ENCODE measurements at regions not wholly inside any gene's neighbourhood (a gene's known extent, or its start where the extent isn't known, plus 50 kb on each side); places are given as distances from the start of the nearest gene placed in this dataset.

DNA sequence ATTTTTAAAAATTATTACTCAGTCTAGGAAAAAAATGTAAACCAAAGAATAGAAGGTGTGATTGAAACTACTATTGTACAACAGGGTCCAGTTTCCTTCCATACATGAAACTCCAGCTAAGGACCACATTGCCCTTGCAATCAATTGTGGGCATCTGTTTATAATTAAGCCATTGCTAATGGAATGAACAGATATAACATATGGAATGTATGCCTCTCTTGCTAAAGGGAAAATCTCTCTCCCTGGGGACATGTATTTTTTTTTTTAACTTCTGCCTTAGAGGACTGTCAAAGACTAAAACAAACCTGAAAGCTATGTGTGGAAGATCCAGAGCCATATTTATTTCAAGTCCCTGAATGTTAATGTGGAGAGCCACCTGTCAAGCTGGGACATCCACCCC, 336.8 kb upstream of the MANEA start:
- H3K27me3 ChIP-seq (ENCODE audit: insufficient read depth, poor library complexity, severe bottlenecking), result peaks cover 5% of the 10 kb centered on the region
- peaks cover 17% of the 10 kb centered on the region for H3K4me1 ChIP-seq (ENCODE audit: insufficient read depth, poor library complexity, severe bottlenecking)
- TF ChIP-seq, protein P1, sequence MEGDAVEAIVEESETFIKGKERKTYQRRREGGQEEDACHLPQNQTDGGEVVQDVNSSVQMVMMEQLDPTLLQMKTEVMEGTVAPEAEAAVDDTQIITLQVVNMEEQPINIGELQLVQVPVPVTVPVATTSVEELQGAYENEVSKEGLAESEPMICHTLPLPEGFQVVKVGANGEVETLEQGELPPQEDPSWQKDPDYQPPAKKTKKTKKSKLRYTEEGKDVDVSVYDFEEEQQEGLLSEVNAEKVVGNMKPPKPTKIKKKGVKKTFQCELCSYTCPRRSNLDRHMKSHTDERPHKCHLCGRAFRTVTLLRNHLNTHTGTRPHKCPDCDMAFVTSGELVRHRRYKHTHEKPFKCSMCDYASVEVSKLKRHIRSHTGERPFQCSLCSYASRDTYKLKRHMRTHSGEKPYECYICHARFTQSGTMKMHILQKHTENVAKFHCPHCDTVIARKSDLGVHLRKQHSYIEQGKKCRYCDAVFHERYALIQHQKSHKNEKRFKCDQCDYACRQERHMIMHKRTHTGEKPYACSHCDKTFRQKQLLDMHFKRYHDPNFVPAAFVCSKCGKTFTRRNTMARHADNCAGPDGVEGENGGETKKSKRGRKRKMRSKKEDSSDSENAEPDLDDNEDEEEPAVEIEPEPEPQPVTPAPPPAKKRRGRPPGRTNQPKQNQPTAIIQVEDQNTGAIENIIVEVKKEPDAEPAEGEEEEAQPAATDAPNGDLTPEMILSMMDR (IDR thresholded peaks at IDR 0.05; ENCODE audit: poor library complexity, severe bottlenecking), result no peak
- no peaks in the 10 kb centered on the region for H3K36me3 ChIP-seq (ENCODE audit: low read depth)
- H3K4me3 ChIP-seq (ENCODE audit: severe bottlenecking), result no peak overlapping the region
- no peak overlapping the region for H3K27ac ChIP-seq (ENCODE audit: poor library complexity, severe bottlenecking)
- DNase-seq (ENCODE audit: low spot score) (no peak), ATAC-seq (ENCODE audit: low read depth) (no peak)
- H3K9me3 ChIP-seq (ENCODE audit: severe bottlenecking), result no peaks in the 10 kb centered on the region

DNA sequence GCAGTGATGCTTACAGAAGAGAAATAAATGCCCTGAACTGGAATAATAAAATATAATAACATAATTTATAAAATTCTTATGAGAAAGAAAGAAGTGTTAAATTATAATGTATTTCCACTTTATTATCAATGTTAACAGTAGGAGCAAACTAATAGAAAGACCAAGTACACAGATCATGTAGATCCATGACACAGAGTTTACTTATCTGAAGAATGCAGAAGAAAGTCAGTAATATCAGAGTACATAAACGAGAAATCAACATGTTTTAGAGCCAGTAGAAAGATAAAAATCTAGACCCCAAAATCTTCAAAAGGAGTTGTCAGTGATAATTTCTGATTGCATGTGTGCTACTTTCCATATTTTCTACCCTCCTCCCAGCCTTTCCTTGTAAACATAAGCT, 334.8 kb upstream of the MANEA start:
- TF ChIP-seq, protein P1 (IDR thresholded peaks at IDR 0.05; ENCODE audit: poor library complexity, severe bottlenecking), result no peak
- peaks cover 17% of the 10 kb centered on the region for H3K4me1 ChIP-seq (ENCODE audit: insufficient read depth, poor library complexity, severe bottlenecking)
- no peaks in the 10 kb centered on the region for H3K9me3 ChIP-seq (ENCODE audit: severe bottlenecking)
- H3K36me3 ChIP-seq (ENCODE audit: low read depth), result no peaks in the 10 kb centered on the region
- ATAC-seq (ENCODE audit: low read depth) (no peak), DNase-seq (ENCODE audit: low spot score) (no peak)
- no peaks in the 10 kb centered on the region for H3K27me3 ChIP-seq (ENCODE audit: insufficient read depth, poor library complexity, severe bottlenecking)
- H3K4me3 ChIP-seq (ENCODE audit: severe bottlenecking), result no peak overlapping the region
- no peak overlapping the region for H3K27ac ChIP-seq (ENCODE audit: poor library complexity, severe bottlenecking)

DNA sequence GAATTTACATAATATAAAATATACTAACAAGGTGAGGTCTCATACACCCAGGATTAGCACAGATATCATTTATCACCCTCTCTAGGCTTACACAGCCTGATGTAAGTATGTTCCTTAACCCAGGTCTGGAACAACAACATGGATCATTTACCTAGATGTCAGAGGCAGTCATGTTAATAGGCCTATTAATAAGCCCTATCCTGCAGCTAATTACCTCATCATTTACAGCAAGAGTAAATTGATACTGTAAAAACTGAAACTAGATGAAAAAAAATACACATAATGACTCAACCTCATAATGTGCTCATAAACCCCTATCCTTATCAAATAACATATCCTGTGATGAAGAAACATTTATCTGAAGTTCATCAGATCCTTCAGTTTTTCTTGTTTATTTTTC, 334.3 kb upstream of the MANEA start:
- DNase-seq (ENCODE audit: low spot score) (no peak), ATAC-seq (ENCODE audit: low read depth) (peak; percentile 46)
- Histone ChIP-seq H3K9me3 (ENCODE audit: severe bottlenecking) (no peaks in the 10 kb centered on the region), H3K27me3 (ENCODE audit: insufficient read depth, poor library complexity, severe bottlenecking) (no peaks in the 10 kb centered on the region), H3K4me1 (ENCODE audit: insufficient read depth, poor library complexity, severe bottlenecking) (peaks cover 17% of the 10 kb centered on the region), H3K4me3 (ENCODE audit: severe bottlenecking) (no peak overlapping the region), H3K27ac (ENCODE audit: poor library complexity, severe bottlenecking) (no peak overlapping the region), H3K36me3 (ENCODE audit: low read depth) (no peaks in the 10 kb centered on the region)
- TF ChIP-seq, protein P1 (IDR thresholded peaks at IDR 0.05; ENCODE audit: poor library complexity, severe bottlenecking), result no peak

DNA sequence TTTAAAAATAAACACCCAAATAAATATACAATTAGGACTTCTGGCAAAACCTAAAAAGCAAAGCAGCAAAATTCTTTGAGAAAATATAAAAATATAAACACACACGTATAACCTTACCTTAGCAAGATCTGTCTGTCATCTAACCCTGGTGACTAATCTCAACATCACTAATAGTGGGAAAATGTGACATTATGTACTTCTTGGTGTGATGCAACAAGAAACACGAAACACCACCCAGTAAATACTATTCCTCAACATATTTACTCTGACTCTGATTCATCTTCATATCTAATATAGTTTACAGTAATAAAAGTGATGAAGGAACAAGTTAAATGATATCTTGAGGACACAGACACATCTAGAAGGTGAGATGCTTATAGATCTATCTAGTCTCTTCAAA, 332.6 kb upstream of the MANEA start:
- Histone ChIP-seq H3K27me3 (ENCODE audit: insufficient read depth, poor library complexity, severe bottlenecking) (no peaks in the 10 kb centered on the region), H3K9me3 (ENCODE audit: severe bottlenecking) (no peaks in the 10 kb centered on the region), H3K36me3 (ENCODE audit: low read depth) (no peaks in the 10 kb centered on the region), H3K4me3 (ENCODE audit: severe bottlenecking) (no peak overlapping the region), H3K27ac (ENCODE audit: poor library complexity, severe bottlenecking) (no peak overlapping the region), H3K4me1 (ENCODE audit: insufficient read depth, poor library complexity, severe bottlenecking) (peaks cover 25% of the 10 kb centered on the region)
- TF ChIP-seq, protein P1 (IDR thresholded peaks at IDR 0.05; ENCODE audit: poor library complexity, severe bottlenecking), result no peak
- ATAC-seq (ENCODE audit: low read depth) (peak; percentile 72), DNase-seq (ENCODE audit: low spot score) (no peak)

DNA sequence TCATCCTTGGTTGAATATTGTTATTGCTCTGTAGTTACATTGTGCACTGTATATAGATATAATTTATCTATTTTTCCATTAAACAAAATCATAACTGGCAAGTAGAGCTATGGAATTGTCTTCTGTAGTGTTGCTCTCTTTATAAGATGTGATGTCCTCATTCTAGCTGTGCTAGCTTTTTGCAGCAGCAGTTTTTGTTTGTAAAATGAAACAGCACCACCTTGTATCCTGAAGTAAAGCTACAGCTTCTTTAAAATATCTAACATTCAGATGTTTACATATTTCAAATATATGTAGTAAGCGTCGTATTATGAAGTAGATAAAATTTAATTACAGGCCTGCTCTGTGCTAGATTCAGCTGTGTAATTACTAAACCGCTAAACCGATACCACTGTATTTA, 328.8 kb upstream of the MANEA start:
- H3K4me3 ChIP-seq (ENCODE audit: severe bottlenecking), result no peak overlapping the region
- H3K27ac ChIP-seq (ENCODE audit: poor library complexity, severe bottlenecking), result no peak overlapping the region
- no peaks in the 10 kb centered on the region for H3K36me3 ChIP-seq (ENCODE audit: low read depth)
- no peaks in the 10 kb centered on the region for H3K9me3 ChIP-seq (ENCODE audit: severe bottlenecking)
- H3K4me1 ChIP-seq (ENCODE audit: insufficient read depth, poor library complexity, severe bottlenecking), result peaks cover 19% of the 10 kb centered on the region
- DNase-seq (ENCODE audit: low spot score), result no peak
- TF ChIP-seq, protein P1 (IDR thresholded peaks at IDR 0.05; ENCODE audit: poor library complexity, severe bottlenecking), result no peak
- ATAC-seq (ENCODE audit: low read depth), result no peak
- no peaks in the 10 kb centered on the region for H3K27me3 ChIP-seq (ENCODE audit: insufficient read depth, poor library complexity, severe bottlenecking)

Measured in RWPE2 (cell line).